GM12892 (cell line): ENCODE measurements at regions not wholly inside any gene's neighbourhood (a gene's known extent, or its start where the extent isn't known, plus 50 kb on each side); places are given as distances from the start of the nearest gene placed in this dataset.

Source experiments
- POLR2A ChIP-seq: IDR thresholded peaks from 2 replicates; pipeline ENCODE4 v1.6.1; 2011; ENCODE audit warnings: low read depth, low read length, control low read depth
- POLR2AphosphoS5 ChIP-seq: IDR thresholded peaks from 2 replicates; pipeline ENCODE4 v1.6.1; 2011; ENCODE audit warnings: low read depth, low read length, control low read depth

DNA sequence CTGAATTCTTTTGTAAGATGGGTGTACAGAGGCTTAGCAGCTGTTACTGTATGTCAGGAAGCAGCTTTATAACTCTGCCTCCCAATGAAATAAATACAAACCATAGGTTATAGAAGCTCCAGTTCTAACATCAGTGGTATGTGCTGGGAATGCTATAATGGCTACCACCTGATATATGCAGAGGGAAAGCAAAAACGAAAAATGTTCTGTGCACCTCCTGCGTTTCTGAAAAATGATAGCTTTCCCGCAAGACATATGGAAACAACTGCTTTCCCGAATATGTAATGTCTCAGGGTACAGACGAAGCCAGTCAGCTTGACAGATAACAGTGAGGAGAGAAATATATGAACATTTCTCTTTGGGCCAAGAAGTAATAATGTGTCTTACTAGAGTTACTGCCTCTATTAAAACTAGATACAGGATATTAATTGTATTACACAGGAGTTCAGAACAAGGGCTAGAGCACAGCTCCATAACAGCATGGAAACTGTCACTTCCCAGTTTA lies 517.0 kb upstream of the NRSN1 start:
- TF ChIP-seq POLR2A (no peak), POLR2AphosphoS5 (no peak)
